GM10248 (cell line): ENCODE measurements at regions not wholly inside any gene's neighbourhood (a gene's known extent, or its start where the extent isn't known, plus 50 kb on each side); places are given as distances from the start of the nearest gene placed in this dataset.

Source experiments
- CTCF ChIA-PET: fragments of 300-600 bp; sonication (Branson Sonifier 250); formaldehyde crosslinking; extraction: SDS; loops from one replicate; lab custom pipeline; 2021; ENCODE audit warnings: antibody characterized with exemption; lab: Yijun Ruan, JAX
- POLR2A ChIA-PET: fragments of 350-650 bp; sonication (Branson Sonifier 250); formaldehyde crosslinking; extraction: SDS; loops from one replicate; lab custom pipeline; 2020; ENCODE audit warnings: antibody characterized with exemption; lab: Yijun Ruan, JAX
- DNase-seq: peaks from one replicate; pipeline ENCODE4 v3.0.0; 2012; ENCODE audit errors: extremely low spot score
- TF ChIP-seq, protein P1 (sequence below): IDR thresholded peaks from 2 replicates; pipeline ENCODE4 v1.5.1; 2012; ENCODE audit warnings: mild to moderate bottlenecking, low read depth; ENCODE audit errors: extremely low read depth, missing control alignments, control extremely low read depth

DNA sequence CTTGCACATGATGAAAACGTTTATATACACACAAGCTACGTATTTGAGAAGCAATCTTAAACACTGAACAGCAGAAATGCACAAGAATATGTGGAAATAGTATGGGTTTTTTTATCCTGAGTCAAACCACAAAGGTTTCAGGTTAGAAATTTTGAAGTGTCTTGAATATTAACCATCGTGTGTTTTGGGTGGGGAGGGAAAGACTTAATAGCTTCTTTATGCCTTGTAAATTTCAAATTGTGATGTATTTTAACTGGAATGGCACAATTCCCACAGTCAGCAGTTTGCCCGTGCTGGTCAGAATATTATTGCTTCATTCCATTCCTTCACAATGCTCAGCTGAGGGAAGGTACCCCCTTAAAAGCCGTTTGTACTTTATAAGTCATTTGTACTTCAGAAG, 67.4 kb upstream of the WDR1 start:
- ChIA-PET CTCF (no interaction called here), POLR2A (no interaction called here)
- TF ChIP-seq, protein P1, sequence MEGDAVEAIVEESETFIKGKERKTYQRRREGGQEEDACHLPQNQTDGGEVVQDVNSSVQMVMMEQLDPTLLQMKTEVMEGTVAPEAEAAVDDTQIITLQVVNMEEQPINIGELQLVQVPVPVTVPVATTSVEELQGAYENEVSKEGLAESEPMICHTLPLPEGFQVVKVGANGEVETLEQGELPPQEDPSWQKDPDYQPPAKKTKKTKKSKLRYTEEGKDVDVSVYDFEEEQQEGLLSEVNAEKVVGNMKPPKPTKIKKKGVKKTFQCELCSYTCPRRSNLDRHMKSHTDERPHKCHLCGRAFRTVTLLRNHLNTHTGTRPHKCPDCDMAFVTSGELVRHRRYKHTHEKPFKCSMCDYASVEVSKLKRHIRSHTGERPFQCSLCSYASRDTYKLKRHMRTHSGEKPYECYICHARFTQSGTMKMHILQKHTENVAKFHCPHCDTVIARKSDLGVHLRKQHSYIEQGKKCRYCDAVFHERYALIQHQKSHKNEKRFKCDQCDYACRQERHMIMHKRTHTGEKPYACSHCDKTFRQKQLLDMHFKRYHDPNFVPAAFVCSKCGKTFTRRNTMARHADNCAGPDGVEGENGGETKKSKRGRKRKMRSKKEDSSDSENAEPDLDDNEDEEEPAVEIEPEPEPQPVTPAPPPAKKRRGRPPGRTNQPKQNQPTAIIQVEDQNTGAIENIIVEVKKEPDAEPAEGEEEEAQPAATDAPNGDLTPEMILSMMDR: no peak
- no peak for DNase-seq

DNA sequence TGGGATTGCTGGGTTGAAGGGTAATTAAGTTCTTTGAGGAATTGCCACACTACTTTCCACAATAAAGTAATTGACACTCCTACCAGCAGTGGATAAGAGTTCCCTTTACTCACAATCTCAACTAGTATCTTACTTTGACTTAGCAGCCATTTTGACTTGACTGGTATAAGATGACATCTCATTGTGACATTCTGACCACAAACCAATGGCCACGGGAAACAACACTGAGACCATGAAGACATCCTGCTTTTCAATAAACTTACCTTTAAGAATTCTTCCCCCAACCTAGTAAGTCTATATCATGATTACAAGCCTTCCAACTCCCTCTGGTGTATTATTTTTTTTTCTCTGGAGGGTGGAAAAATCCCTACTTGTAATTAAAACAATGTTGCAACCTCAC, 66.9 kb upstream of the WDR1 start:
- TF ChIP-seq, protein P1: no peak
- POLR2A ChIA-PET: no interaction called here
- CTCF ChIA-PET: interaction anchor here (1.7 kb wide), 1 partner anchor 10 kb away, joined by 4 read pairs; no protein-coding TSS in a partner anchor

DNA sequence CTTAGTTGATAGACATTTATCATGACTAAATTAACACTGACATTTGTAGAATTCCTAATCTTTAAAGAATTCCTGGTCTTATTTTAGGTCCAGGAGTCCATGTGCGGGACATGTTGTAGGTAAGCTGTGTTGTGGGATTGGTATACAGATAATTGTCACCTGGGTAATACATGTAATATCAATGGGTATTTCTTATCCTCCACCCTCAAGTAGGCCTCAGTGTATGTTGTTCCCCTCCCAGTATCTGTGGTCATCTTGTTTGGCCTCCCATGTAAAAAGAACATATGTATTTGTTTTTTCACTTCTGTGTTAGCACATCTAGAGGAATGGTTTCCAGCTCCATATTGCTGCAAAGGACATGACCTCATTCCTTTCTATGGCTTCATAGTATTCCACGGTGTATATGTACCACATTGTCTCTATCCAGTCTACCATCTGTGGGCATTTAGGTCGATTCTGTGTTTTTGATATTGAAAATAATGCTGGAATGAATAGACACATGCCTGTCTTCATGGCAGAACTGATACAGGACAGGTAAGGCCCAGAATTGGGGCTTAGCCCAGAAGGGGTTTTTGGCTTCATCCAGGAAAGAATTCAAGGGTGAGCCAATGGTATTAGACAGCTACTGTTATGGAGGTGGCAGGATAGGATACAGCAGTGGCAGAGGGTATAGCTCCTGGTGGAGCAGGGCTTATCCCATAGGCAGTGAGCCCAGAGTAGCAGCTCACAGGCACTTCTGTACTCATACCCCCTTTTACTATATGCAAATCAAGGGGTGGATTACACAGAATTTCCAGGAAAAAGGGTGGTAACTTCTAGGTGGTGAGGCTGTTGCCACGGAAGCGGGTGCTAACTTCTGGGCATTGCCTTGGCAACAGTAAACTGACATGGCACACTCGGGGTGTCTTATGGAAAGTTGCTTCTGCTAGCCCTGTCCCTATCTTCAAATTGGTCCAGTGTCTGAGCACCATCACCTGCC, 66.1 kb upstream of the WDR1 start:
- POLR2A ChIA-PET: no interaction called here
- DNase-seq: no peak
- CTCF ChIA-PET: interaction anchor here (0.5 to 1.7 kb wide), 4 partner anchors 9 to 1869 kb away, joined by 3 to 6 read pairs (median 4); no protein-coding TSS in a partner anchor
- TF ChIP-seq, protein P1: no peak

More for the DNA sequence above, 66.9 kb upstream of the WDR1 start:
- no peak for DNase-seq

DNA sequence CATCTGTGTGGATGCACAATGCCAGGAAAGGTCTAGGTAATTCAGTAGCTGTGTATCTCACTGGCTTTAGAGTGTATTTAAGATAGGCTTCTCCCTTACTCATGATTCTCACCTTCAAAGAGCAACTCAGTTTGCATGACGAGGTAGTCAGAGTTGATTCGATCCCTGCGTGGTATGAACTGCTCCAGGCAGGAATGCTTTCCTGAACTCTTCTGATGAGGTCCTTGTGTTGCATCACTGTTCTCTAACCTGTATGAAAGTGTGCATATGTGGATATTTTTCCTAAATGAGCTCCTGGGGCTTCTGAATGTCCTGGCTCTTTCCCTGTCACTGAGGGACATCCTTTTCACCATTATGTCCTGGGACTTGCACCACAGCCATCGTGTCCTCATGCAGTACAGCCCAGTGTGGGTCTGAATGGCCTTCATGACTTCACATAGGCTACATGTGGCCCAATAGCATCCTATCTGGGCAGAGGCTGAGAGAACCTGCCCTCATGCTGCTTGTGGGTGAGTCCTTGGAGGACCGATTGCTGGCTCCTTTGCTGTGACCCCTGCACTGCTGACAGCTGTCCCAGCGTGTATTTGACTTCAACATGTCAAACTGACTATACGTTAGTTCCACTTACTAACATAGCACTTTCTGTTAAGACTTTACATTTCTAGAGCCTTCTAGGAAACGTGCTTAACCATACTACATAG, 65.3 kb upstream of the WDR1 start:
- CTCF ChIA-PET: interaction anchor here (0.5 to 1.7 kb wide), 6 partner anchors 8 to 1870 kb away, joined by 3 to 8 read pairs (median 4); no protein-coding TSS in a partner anchor
- DNase-seq: no peak
- TF ChIP-seq, protein P1: no peak
- POLR2A ChIA-PET: no interaction called here

DNA sequence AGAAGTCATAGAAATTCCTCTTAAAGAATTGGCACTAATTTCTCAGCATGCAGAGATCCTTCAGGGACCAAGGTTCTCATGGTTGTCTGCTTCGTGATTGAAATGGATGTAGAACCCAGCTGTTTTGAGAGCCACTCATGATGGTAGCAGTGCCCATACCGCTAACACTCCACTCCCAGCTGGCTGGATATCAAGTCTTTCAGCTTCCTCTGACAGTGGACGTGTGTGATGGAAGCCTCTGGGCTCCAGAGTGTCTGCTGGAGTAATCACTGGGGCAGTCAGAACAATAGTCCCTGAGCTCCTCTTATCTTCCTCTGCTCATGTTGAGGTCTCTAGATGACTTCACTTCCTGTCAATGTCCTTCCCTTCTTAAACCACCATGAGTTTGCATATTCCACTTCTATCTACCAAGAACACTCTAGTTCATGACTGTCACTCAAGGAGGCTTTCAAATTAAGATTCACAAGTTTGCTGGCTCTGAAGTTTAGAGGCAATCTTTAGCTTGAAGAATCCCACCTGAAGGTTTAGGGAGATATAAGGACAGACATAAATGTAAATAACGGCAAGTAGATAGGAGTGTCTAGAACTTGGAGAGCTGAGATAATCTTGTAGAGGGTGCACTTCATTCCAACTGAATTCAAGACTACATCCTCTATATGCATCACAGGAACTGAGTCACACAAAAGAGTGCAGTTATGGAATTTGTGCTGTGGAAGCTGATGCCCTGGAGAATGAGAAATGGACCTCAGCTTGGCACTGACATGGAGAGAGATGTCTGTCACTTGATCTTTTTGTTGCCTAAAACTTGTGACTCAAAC, 64.5 kb upstream of the WDR1 start:
- ChIA-PET POLR2A (no interaction called here), CTCF (interaction anchor here (0.6 to 1.5 kb wide), 3 partner anchors 21 to 64 kb away, joined by 3 to 8 read pairs (median 3); no protein-coding TSS in a partner anchor)
- peak; percentile 37 for DNase-seq
- TF ChIP-seq, protein P1: no peak

DNA sequence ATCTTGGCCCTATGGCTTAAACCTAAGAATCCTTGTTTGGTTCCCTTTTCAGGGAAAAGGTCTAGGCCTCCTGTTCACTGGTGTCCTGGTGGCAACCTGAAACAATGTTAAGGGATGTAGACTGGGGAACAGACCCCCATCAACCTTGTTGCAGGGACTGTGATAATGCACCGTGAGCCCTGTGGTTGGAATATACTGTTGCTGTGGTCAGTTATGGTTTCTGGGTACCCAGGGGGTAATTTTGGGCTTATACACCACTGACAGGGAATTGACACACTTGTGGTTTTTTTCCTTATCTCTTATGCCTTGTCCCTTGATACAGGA, 64.0 kb upstream of the WDR1 start:
- DNase-seq: no peak
- ChIA-PET POLR2A (no interaction called here), CTCF (interaction anchor here (1.5 kb wide), 1 partner anchor 22 kb away, joined by 8 read pairs; no protein-coding TSS in a partner anchor)
- TF ChIP-seq, protein P1: no peak
